ENCODE measurements at regions not wholly inside any gene's neighbourhood (a gene's known extent, or its start where the extent isn't known, plus 50 kb on each side); places are given as distances from the start of the nearest gene placed in this dataset.

DNA sequence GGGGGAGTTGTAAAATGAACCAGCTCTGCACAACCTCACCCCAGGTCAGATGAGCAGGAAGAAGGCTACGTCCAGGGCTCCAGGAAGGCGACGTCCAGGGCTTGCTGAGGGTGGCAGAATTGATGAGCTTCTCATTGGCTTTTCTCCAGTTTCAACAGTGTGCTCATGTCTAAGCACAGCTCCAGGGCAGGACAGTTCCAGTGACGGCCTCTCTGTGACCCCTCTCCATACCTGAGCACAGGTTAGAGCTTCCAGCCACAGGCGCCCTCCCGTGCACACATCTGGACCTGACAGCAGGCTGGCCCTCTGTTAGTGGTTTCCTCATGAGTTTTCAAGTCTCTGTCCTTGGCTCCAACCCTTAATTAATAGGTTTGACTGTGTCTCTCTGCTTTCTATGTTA lies 327.6 kb downstream of the ZNF516 start:
- DNase-seq (ENCODE audit: low read depth, low spot score): no peak
- no peak overlapping the region for H3K4me3 ChIP-seq (ENCODE audit: low read depth, low read length)
- TF ChIP-seq, protein P1, sequence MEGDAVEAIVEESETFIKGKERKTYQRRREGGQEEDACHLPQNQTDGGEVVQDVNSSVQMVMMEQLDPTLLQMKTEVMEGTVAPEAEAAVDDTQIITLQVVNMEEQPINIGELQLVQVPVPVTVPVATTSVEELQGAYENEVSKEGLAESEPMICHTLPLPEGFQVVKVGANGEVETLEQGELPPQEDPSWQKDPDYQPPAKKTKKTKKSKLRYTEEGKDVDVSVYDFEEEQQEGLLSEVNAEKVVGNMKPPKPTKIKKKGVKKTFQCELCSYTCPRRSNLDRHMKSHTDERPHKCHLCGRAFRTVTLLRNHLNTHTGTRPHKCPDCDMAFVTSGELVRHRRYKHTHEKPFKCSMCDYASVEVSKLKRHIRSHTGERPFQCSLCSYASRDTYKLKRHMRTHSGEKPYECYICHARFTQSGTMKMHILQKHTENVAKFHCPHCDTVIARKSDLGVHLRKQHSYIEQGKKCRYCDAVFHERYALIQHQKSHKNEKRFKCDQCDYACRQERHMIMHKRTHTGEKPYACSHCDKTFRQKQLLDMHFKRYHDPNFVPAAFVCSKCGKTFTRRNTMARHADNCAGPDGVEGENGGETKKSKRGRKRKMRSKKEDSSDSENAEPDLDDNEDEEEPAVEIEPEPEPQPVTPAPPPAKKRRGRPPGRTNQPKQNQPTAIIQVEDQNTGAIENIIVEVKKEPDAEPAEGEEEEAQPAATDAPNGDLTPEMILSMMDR (IDR thresholded peaks at IDR 0.05; ENCODE audit: low read depth, low read length): no peak
- in situ Hi-C loops (cut with HindIII; ENCODE audit: low sequenced_read_pairs): no loop called here

DNA sequence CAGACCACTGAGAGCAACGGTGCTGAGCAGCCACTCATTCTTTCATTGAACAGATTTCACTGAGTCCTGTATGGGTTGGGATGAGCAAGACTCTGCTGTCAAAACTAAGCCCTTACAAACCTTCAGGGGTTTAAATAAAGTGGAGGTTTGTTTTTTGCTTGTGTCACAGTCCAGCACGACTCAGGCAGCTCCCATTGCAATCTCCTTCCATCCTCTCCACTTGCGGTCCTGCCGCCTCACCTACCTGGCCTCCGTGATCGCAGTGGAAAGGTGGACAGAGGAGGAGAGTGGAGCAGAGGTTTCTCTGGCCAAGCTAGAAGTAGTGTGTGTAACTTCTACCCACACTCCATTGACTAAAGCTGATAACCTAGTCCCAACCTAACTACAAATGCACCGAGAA lies 332.2 kb downstream of the ZNF516 start:
- in situ Hi-C loops (cut with HindIII; ENCODE audit: low sequenced_read_pairs): no loop called here
- DNase-seq (ENCODE audit: low read depth, low spot score): no peak
- no peak overlapping the region for H3K4me3 ChIP-seq (ENCODE audit: low read depth, low read length)
- TF ChIP-seq, protein P1 (IDR thresholded peaks at IDR 0.05; ENCODE audit: low read depth, low read length): no peak

DNA sequence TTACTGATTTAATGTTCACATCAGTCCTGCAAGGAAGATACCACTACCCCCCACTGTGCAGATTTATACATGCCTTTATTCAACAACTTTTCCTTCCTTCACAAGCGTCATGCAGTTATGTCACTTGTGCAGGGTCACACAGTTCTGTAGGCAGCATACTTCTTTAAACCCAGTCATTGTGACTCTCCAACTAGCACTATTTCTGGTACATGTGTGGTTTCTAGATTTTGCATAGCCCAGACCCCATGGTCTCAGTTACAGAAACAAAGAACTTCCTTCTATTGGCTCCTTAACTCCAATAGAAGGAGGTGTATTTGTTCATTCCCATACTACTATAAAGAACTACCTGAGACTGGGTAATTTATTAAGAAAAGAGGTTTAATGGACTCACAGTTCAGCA lies 333.1 kb downstream of the ZNF516 start:
- in situ Hi-C loops (cut with HindIII; ENCODE audit: low sequenced_read_pairs): no loop called here
- no peak overlapping the region for H3K4me3 ChIP-seq (ENCODE audit: low read depth, low read length)
- TF ChIP-seq, protein P1 (IDR thresholded peaks at IDR 0.05; ENCODE audit: low read depth, low read length): no peak
- DNase-seq (ENCODE audit: low read depth, low spot score): no peak

DNA sequence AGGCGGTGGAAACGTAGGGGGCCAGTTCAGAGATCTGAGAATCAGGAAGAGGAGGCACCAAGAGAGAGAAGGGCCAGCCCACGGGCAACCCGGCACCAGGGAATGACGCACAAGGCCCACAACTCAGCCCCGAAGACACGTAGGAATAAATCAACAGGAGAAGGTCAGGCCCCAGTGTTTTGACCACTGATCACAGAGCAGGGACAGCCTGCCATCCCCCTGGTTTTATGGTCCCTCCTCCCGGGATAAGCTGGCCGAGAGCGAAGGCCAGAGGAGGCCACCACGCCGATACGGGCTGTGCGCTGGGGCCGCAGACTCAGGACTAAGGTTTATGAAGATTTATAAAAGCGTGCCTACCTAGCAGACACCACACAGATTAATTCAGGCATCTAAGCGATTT lies 341.4 kb downstream of the ZNF516 start:
- TF ChIP-seq, protein P1 (IDR thresholded peaks at IDR 0.05; ENCODE audit: low read depth, low read length): no peak
- DNase-seq (ENCODE audit: low read depth, low spot score): no peak
- H3K4me3 ChIP-seq (ENCODE audit: low read depth, low read length): no peak overlapping the region
- in situ Hi-C loops (cut with HindIII; ENCODE audit: low sequenced_read_pairs): no loop called here

DNA sequence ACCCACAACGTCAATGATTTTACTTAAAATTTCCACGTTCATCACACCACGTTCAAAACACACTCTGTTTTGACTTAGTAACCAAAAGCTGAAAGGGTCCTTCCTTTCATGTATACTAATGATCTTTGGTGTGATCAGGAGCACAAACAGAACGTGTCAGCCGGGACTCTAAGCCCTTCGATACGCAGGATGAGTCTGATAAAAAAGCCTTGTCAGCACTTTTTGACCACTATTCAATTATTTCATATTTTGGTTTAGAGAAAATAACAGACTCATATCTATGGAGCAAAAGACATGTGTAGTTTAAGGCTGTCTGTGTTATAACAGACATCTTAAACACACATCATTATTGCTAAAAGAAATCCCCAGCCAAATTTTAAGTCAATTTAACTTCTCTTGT lies 345.3 kb downstream of the ZNF516 start:
- DNase-seq (ENCODE audit: low read depth, low spot score): no peak
- in situ Hi-C loops (cut with HindIII; ENCODE audit: low sequenced_read_pairs): no loop called here
- TF ChIP-seq, protein P1 (IDR thresholded peaks at IDR 0.05; ENCODE audit: low read depth, low read length): no peak
- H3K4me3 ChIP-seq (ENCODE audit: low read depth, low read length): no peak overlapping the region

DNA sequence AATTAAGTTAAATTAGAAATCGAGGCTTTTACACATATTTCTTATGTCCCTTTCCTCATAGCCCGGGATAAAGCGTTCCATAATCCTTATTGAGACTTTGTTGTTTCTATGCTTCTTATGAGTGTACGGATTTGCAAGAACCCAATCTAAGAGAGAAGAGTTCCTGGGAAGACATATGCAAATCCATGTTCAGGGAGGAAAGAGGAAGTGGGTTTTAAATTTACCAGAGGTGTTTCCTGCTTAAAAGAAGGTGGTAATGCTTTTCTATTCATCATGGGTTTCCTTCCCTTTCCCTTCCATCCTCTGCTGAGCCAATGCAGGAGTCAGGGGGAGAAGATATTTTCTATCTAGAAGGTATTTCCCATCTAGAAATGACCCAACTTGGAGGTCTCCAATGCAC lies 345.8 kb downstream of the ZNF516 start:
- no peak overlapping the region for H3K4me3 ChIP-seq (ENCODE audit: low read depth, low read length)
- TF ChIP-seq, protein P1 (IDR thresholded peaks at IDR 0.05; ENCODE audit: low read depth, low read length): no peak
- in situ Hi-C loops (cut with HindIII; ENCODE audit: low sequenced_read_pairs): no loop called here
- no peak for DNase-seq (ENCODE audit: low read depth, low spot score)
